ENCODE measurements at regions not wholly inside any gene's neighbourhood (a gene's known extent, or its start where the extent isn't known, plus 50 kb on each side); places are given as distances from the start of the nearest gene placed in this dataset.

GRCh38 chr7:17239046-17239445, 59.4 kb upstream of the AHR start:
- H3K4me1 ChIP-seq = no peaks in the 10 kb centered on the region
- no peak overlapping the region for H3K4me3 ChIP-seq
- H3K9me3 ChIP-seq = no peaks in the 10 kb centered on the region
- H3K27me3 ChIP-seq = no peaks in the 10 kb centered on the region
- no peaks in the 10 kb centered on the region for H3K36me3 ChIP-seq
- no peak for DNase-seq
- intact Hi-C loops (cut with DNase I; ENCODE audit: low total_unique reads) = no loop called here
- no peak for TF ChIP-seq CTCF (IDR thresholded peaks at IDR 0.05)
- TF ChIP-seq POLR2A (IDR thresholded peaks at IDR 0.05) = no peak
- H3K27ac ChIP-seq = no peak overlapping the region

- intact Hi-C loops (cut with DNase I; ENCODE audit: low total_unique reads) = no loop called here
- Histone ChIP-seq H3K27ac (no peak overlapping the region), H3K27me3 (no peaks in the 10 kb centered on the region), H3K36me3 (no peaks in the 10 kb centered on the region), H3K9me3 (no peaks in the 10 kb centered on the region), H3K4me3 (no peak overlapping the region), H3K4me1 (no peaks in the 10 kb centered on the region)
- TF ChIP-seq POLR2A (IDR thresholded peaks at IDR 0.05) (no peak), CTCF (IDR thresholded peaks at IDR 0.05) (no peak)
- no peak for DNase-seq
Observed at GRCh38 chr7:17239683-17240521, 58.5 kb upstream of the AHR start.

- H3K9me3 ChIP-seq = no peaks in the 10 kb centered on the region
- no peak overlapping the region for H3K27ac ChIP-seq
- intact Hi-C loops (cut with DNase I; ENCODE audit: low total_unique reads) = no loop called here
- DNase-seq = no peak
- H3K36me3 ChIP-seq = no peaks in the 10 kb centered on the region
- H3K27me3 ChIP-seq = no peaks in the 10 kb centered on the region
- TF ChIP-seq POLR2A (IDR thresholded peaks at IDR 0.05) (no peak), CTCF (IDR thresholded peaks at IDR 0.05) (no peak)
- no peak overlapping the region for H3K4me3 ChIP-seq
- no peaks in the 10 kb centered on the region for H3K4me1 ChIP-seq
Observed at GRCh38 chr7:17242504-17242903, 55.9 kb upstream of the AHR start.

- no peak for DNase-seq
- Histone ChIP-seq H3K4me1 (no peaks in the 10 kb centered on the region), H3K4me3 (no peak overlapping the region), H3K9me3 (no peaks in the 10 kb centered on the region), H3K27ac (no peak overlapping the region), H3K36me3 (no peaks in the 10 kb centered on the region), H3K27me3 (no peaks in the 10 kb centered on the region)
- no peak for TF ChIP-seq POLR2A (IDR thresholded peaks at IDR 0.05)
- no peak for TF ChIP-seq CTCF (IDR thresholded peaks at IDR 0.05)
- intact Hi-C loops (cut with DNase I; ENCODE audit: low total_unique reads) = no loop called here
Observed at GRCh38 chr7:17244786-17245185, 53.7 kb upstream of the AHR start.

GRCh38 chr7:17247357-17247756, 51.1 kb upstream of the AHR start:
- DNase-seq = no peak
- Histone ChIP-seq H3K4me3 (no peak overlapping the region), H3K27me3 (no peaks in the 10 kb centered on the region), H3K36me3 (no peaks in the 10 kb centered on the region), H3K4me1 (no peaks in the 10 kb centered on the region), H3K27ac (no peak overlapping the region), H3K9me3 (no peaks in the 10 kb centered on the region)
- intact Hi-C loops (cut with DNase I; ENCODE audit: low total_unique reads) = no loop called here
- TF ChIP-seq CTCF (IDR thresholded peaks at IDR 0.05) (no peak), POLR2A (IDR thresholded peaks at IDR 0.05) (no peak)

All from uterus (tissue), 3 donors.